CD4-positive, alpha-beta T cell treated with Interleukin-6 at 100 ng/mL for 8 hours (primary cell): ENCODE measurements at regions not wholly inside any gene's neighbourhood (a gene's known extent, or its start where the extent isn't known, plus 50 kb on each side); places are given as distances from the start of the nearest gene placed in this dataset.
"Not testable (repeated sequence)": the region's sequence is repeated elsewhere in the genome, so short reads cannot be mapped to it uniquely, and the experiment has no call there.

Experiments
- DNase-seq: peaks from one replicate; pipeline ENCODE4 v3.0.0-alpha.2; 2020; ENCODE audit warnings: mixed read lengths, low spot score

DNA sequence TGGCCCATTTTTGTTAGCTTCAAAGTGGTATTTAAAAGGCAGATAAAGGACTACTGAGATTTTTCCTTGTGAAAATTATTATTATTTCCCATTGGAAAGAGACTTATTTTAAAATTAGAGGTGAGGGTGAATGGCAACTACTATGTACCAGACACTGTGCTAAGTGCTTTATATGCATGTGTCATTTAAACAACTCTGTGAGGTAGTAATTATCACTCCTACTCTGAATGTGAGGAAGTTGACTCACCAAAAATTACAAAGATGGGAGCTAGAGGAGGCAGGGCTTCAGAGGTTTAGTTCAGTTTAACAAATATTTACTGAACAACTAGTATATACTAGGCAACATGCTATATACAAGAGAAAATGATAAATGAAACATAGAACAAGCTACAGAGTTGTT, 78.2 kb downstream of the MSL3 start:
- DNase-seq: no peak

DNA sequence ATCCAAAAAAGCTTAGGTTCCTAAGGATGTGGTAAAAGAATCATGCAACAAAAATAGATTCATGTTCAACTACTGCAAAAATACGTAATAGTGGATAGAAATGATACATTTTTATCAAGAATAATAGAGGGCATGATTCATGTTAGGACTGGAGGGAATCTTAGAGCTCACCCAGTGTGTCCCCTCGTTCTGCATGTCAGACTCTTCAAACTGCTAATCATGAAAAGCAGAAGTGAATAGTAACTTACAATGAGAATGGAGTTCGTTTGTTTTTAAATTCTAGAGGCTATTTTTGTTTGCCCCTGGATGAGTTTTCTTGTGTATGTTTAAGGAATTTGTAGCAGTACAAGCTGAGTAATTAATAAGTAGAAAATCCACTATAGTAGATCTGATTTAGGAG, 79.4 kb downstream of the MSL3 start:
- DNase-seq: no peak

DNA sequence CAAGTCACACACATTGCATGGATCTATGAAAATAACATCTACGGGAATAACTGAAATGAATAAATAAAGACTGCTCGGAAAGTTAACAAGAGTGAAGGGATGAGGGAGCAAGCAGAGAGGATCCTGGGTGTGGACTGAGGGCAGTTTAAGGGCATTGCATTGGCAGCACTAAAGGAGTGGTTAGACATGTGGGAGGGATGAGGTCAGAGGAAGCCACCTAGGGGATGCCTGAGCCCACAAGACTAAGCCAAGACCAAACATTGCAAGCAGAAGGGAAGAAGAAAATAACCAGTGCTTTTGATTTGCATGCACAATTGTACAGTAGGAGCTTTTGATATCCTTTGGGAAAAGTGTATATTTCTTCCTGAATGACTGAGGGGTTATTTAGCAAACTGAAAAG, 106.1 kb downstream of the MSL3 start:
- no peak for DNase-seq

DNA sequence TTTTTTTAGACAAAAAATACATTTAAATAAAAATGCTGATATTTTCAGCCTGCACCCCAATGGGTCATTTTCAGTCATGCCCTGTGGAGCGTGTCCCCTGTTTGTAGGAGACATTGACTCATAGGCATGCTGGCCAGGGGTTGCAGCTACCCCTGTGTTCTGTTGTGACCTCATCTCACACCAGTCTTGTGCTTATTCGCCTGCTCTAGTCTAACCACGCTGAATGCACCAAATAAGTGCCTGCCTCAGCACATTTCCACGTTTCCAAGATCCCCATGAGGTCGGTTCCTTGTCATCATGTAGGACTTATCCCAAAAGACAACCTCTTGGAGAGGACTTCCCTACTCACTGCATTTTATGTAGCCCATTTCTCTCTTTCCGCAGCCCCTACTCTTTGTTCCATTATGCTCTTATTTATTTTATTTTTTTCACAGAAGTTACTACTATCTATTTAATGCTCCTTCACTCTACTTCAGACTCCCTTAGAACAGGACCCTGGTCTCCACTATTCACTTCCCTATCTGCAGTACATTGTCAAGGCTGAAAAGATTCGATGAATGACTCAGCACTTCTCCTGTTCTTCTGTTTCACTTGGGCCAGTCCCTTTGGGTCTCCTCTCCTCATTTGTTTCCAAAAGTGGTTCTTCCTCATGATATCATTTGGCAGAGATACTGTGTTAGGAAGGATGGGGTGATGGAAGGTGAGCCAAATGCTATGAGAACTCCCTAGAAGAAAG, 109.7 kb downstream of the MSL3 start:
- no peak for DNase-seq

DNA sequence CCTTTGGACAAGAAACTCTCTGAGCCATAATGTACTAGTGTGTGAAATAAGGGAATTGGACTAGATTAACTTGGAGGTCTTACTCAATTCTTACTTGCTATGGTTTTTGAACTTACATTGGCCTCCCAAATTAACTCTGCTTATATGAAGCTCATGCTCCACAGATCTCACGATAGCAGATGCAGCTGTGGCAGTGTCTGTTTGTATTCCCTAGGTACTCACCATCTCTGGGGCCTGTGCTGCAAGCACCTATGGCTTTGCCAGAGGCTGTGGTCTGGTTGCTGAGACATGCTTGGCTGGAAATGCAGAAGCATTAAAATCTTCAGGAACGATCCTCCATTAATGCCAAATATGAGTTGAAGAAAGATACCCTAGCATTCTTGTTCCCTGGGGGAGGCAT, 112.8 kb downstream of the MSL3 start:
- no peak for DNase-seq

DNA sequence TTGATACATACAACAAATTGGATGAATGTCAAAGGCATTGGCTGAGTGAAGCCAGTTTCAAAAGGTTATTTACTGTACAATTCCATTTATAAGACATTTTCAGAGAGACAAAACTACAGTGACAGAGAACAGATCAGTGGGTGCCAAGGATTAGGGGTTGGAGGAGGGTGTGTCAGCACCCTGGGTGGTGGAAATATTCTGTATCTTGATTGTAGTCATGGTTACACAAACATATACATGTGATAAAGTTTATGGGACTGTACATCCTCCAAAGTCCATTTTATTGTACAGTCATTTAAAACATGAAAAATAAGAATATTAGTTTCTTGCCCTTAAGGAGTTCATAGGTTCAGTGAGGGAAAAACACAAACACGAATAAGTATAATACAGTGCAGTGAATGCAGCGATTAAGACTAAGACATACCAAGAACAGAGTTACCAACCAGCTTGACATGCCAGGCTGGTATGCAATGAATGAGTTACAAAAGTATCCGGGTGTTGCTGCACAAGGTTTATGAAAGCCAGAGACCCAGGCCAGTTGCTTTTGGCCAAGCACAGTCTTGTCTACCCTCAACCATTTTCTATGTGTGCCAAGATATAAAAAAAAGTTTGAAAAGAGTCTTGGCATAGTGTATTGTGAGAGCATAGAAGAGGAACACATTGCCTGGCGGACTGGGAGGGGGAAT, 123.6 kb downstream of the MSL3 start:
- DNase-seq: no peak

DNA sequence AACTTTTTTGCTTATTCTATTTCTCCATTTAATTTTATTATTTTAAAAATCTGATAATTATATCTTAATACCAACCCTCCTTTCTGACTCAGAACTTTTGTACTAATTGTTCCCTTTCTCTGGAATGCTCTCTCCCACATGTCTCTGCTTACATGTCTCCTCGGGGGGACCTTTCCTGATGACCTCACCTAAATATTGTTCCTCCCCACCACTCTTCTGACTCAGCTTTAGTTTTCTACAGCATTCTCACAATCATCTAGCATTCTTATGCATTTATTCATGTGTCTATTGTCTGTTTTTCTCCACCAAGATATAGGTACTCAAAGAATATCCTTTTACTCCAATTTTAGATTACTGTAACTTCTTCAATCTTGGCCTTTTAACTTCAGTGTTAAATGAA, 128.7 kb downstream of the MSL3 start:
- no peak for DNase-seq

DNA sequence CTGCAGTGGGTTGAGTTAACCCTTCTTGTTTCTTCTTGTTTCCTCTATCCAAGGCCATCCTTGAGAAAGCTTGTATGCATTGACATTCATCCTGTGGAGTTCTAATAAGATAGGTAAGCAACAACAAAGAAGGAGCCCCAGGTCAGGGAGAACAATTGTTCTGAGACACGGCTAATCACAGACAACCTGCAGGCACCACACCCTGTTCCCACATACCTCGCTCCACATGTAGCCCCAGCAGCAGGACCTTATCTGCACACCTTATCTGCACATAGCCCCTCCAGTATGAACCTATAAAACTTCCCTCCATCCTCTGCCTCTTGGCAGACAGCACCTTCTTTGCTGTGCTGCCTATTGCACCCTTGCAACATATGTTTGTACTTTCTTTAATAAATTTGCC, 129.1 kb downstream of the MSL3 start:
- no peak for DNase-seq

DNA sequence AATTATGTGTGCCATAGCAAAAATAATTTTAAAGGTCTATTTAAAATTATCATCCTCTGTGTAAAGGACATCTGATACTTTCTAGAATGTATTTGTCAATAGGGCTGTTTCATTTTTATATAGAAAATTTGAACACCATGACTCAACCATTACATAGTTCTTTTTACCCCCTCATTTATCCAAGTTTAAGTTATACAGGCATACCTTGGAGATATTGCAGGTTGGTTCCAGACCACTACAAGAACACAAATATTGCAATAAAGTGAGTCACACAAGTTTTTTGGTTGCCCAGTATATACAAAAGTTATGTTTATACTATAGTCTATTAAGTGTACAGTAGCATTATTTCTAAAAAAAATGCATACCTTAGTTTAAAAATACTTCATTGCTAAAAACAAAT, 130.4 kb downstream of the MSL3 start:
- no peak for DNase-seq

DNA sequence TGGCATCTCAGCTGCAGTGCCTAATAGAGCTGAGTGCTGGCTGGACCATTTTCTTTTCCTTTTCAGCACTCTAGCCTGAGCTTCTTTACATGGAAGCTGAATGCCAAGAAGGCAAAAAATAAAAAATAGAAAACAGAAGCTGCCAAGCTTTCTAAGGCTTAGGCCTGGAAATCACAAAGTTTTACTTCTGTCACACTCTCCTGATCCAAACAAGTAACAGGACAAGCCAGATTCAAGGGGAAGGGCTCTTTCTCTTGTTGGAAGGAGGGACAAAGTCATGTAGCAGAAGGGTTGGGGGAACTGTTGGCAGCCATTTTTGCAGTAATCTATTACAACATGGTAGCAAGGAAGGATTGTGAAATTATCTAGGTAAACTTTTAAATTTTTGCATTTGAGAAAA, 131.8 kb downstream of the MSL3 start:
- DNase-seq: no peak

DNA sequence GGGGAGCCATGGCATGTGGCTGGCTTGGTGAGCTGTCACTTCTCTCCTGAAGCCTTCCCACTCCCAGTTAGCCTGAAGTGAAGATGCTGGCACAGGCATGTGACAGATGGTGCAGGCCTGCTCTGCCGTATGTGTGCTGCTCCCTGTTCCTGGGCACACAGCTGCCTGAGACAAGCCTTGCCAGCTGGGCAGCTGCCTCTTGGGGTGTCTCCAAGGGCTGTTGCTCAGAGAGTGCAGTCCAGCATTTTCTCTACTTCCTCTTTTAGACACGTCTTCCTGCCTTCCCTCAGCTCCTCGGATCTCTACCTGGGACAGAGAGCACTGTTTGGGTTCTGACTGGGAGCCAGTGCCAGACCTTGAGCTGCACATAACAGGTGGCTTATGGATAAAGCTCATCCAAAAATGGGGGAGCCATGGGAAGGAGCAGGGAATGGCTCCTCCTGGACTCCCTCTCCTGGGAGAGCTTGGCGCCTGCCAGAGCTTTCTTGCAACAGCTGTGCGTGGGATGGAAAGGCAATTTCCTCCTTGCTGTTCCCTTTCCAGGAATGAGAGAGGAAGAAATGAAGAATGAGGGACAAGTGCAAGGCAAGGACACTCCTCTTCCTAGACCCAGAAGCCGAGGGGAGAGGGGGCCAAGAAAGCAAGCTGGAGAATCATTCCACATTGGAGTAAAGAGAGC, 132.9 kb downstream of the MSL3 start:
- no peak for DNase-seq

DNA sequence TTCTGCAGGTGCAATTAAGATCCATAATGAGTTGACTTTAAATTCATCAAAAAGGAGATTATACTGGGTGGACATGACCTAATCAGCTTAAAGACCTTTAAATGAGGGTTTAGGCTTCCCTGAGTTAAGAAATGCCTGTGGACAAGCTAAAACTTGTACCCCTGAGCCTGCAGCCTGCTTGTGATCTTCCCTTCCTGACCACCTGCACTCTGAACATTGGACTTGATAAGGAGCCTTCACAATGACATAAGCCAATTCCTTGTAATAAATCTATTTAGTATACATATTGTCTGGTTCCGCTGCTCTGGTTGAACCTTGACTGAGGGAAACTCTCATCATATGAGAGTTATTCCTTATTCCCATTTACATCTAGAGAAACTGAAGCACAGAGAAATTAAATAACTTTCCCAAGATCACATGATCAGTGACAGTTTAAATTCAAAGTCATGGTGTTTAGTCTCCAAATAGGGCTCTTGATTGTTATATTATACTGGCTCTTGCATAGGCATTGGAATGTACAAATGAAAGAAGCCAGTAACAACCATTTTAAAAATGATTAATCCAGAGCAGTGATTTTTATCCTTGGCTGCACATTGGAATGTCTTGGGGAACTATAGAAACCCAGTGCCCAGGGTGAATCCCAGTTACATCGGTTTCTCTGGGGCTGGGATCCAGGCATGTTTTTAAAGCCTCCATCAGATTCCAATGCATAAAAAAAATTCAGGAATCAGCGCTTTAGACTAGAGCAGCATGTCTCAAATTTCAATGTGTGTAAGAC, 136.1 kb downstream of the MSL3 start:
- DNase-seq: no peak

DNA sequence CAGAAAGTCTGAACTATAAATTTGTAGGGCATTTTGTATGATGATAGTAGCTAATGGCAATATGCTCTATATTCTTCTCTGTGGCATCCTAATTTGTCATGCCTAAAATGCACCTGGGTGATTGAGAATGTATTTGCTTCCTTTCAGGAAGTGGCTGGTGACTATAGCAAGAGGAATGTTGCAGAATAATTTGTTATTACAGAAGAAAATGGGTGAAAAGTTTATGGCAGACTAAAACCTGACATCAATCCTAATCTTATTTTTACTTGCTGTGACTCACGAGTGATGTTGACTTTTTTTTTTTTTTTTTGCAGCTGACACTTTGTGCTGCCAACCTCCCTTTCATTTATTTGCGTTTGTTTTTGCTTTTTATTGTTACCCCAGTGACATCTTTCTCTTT, 141.1 kb downstream of the MSL3 start:
- no peak for DNase-seq

DNA sequence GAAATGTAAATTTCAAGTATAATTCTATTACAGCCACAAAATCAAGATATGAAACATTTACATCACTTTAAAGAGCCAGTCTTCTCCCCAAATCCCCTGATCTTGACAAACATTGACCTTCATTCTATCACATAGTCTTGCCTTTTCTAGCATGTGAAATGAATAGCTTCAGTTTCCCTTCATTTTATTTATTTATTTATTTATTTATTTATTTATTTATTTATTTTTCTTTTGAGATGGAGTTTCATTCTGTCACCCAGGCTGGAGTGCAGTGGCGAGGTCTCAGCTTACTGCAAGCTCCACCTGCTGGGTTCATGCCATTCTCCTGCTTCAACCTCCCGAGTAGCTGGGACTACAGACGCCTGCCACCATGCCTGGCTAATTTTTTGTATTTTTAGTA, 147.9 kb downstream of the MSL3 start:
- DNase-seq: not testable (repeated sequence)

DNA sequence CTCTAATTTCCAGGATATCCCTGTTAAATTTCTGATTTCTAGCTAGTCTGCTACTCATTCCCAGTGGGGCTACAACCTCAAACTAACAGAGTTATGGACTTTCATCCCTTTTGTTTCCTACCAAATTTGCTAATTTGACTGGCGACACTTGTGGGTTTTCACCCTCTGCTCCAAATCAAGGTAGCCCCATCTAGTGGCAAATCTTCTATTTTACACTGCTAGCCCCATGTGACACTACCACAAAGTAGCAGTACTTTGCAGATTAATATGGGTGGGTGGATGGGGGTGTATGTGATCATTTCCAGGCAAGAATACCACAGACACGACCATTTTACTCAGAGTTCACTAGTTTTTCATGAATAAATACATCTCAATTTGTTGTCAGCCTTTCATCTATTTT, 150.3 kb downstream of the MSL3 start:
- DNase-seq: peak; percentile 4

DNA sequence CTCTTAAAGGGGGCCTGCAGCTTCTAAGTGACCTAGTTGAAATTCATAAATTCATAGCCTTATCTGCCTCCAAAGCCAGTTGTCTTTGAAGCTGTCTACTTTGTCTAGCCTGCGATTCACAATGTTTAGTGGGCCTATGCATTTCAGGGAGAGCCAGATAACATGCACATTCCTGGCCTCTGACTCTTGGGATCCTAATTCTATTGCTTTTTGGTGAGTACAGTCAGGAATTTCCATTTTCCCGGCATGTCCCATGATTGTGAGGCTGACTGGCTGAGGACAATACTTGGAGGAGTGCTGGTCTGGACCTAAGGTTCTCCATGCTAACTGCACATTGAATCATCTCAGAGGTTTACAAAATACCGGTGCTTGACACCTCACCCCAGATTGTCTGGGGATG, 155.0 kb downstream of the MSL3 start:
- DNase-seq: no peak

DNA sequence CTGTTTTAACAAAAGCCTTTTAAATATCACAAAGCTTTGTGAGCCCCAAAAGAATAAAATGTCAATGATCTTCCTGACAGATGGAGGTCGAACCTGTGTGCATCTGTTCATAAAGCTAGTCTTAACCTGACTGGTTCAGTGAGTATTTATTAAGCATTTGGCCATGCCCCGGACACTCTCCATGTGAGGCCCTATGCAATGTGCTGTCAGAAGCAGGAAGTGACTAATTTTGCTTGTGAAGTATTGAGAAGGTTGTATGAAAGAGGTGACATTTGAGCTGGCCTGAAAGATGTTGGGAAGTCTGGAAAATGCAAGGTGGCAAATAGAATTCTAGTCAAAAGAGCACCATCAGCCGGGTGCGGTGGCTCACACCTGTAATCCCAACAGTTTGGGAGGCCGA, 171.4 kb downstream of the MSL3 start:
- no peak for DNase-seq

DNA sequence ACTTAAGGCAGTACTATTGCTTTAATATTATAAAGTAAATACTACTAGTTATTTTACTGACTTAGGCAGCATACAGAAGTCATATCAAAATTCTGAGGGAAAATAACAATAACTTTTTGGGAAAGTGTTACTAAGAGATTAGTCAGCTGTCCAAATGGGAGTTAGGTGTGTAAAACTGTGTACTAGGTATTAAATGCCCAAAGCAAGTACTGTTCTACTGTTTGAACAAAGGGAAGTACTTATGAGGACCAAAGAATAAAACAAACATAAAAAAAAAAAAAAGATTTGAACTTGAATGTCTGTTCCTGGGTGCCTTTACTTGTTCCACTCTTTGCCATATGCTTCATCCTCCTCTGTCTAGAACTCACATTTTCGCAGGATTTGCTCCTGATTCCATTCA, 174.4 kb downstream of the MSL3 start:
- no peak for DNase-seq

DNA sequence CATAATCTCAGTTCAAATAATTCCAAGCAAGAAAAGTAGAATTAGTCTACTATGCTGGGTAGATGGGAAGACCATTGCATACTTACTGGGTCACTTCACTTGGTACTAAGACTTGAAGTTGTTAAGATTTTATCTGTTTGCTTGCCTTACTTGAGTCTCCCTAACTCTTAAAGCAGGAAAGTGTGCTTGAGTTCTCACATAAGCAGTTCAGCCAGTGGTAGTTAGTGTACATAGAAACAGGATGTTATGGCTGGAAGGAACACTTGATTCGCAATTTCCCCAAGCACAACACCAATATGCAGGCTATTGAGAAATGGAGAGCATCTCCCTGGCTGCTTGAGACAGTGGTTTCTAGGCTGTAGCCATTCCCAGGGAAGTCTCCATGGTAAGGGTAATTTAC, 176.1 kb downstream of the MSL3 start:
- DNase-seq: no peak

DNA sequence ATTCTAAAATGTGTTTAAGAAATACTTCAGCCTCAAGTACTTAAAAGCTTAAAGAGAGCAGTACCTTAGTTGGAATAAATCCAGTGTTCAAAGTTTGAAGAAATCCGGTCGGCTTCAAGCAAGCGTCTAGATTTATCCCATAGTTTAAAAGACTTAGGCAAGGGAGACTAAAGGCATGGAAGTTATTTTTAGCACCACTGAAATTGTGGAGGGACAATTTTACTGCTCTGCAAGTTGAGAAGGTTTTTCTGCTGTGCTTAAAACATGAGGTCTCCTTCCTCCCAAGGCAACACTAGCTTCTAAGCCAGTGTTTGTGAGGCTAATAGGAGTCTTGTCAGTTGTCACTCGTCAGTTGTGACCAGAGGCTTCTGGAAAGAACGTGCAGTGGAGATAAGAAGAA, 183.5 kb downstream of the MSL3 start:
- no peak for DNase-seq

DNA sequence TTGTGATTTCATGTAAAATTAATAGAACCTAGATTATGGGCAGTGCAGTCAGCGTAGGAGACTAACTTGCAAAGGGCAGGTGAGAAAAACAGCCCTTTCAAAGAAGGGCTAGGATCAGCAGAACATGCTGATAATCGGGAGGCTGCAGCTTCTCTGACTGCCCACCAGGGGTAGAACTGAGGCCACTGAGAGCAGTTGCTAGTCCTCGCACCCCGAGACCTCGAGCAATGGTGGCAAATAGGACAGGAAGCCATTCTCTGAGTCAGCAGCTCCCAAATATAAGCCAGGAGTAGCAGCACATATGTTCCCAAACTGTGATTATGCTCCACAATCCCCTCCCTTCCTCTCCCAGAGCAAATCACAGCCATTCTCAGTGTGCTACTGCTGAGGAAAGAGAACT, 186.5 kb downstream of the MSL3 start:
- no peak for DNase-seq

DNA sequence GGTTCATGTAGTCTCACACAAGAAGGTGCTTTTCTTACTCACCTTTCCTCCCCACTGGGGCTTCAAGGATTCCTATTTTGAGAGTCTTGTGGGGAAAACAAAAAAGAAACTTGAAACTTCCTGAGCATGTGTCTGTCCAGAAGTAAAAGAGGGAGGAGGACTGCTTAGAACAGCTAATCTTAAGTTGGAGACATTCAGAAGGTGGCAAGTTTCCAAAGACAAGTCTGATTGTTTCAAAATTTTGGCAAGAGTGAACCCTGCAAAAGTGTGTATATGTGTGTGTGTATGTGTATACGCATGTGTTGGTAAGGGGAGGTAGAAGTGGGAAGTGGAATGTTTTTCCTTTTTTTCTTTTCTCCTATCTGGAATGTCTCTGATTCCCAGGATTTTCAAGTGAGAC, 189.0 kb upstream of the FRMPD4 start:
- no peak for DNase-seq
